ENCODE measurements at regions not wholly inside any gene's neighbourhood (a gene's known extent, or its start where the extent isn't known, plus 50 kb on each side); places are given as distances from the start of the nearest gene placed in this dataset.

GRCh38 chr3:22225161-22225560 lies 474.2 kb upstream of the ZNF385D start:
- ATAC-seq, result no peak
- no peaks in the 10 kb centered on the region for H3K27me3 ChIP-seq (ENCODE audit: control insufficient read depth, insufficient read depth, low read length)
- no peak for DNase-seq
- no peaks in the 10 kb centered on the region for H3K4me1 ChIP-seq (ENCODE audit: control insufficient read depth, insufficient read depth, low read length)
- H3K27ac ChIP-seq (ENCODE audit: low read length), result no peak overlapping the region
- Mint-ChIP-seq H3K9me3 (peaks cover 2 to 12% of the 10 kb centered on the region in 2 donors), H3K4me3 (no peak overlapping the region), H3K36me3 (no peaks in the 10 kb centered on the region), H3K27me3 (ENCODE audit: low read depth in 2 of 2) (no peaks in the 10 kb centered on the region), H3K27ac (no peak overlapping the region), H3K4me1 (no peaks in the 10 kb centered on the region)
- H3K4me3 ChIP-seq (ENCODE audit: low read length), result no peak overlapping the region
- peaks cover 7% of the 10 kb centered on the region for H3K9me3 ChIP-seq (ENCODE audit: control insufficient read depth, insufficient read depth, low read length)
- no peak for TF ChIP-seq CTCF (IDR thresholded peaks at IDR 0.05)
- H3K36me3 ChIP-seq (ENCODE audit: control insufficient read depth, insufficient read depth, low read length), result no peaks in the 10 kb centered on the region
- 85% methylated on average over 7 of the region's 7 CpGs for WGBS (ENCODE audit: insufficient coverage)
- intact Hi-C loops (cut with micrococcal nuclease), result no loop called here

GRCh38 chr3:22228705-22229104 lies 477.7 kb upstream of the ZNF385D start:
- H3K4me1 ChIP-seq (ENCODE audit: control insufficient read depth, insufficient read depth, low read length), result no peaks in the 10 kb centered on the region
- no peaks in the 10 kb centered on the region for H3K36me3 ChIP-seq (ENCODE audit: control insufficient read depth, insufficient read depth, low read length)
- Mint-ChIP-seq H3K9me3 (peaks cover 4 to 25% of the 10 kb centered on the region in 2 donors), H3K36me3 (peaks cover 7% of the 10 kb centered on the region), H3K27ac (no peak overlapping the region), H3K4me1 (no peaks in the 10 kb centered on the region), H3K27me3 (ENCODE audit: low read depth in 2 of 2) (no peaks in the 10 kb centered on the region), H3K4me3 (no peak overlapping the region)
- TF ChIP-seq CTCF (IDR thresholded peaks at IDR 0.05), result no peak
- 79% methylated on average over 1 of the region's 1 CpG for WGBS (ENCODE audit: insufficient coverage)
- peaks cover 7% of the 10 kb centered on the region for H3K9me3 ChIP-seq (ENCODE audit: control insufficient read depth, insufficient read depth, low read length)
- no peak for ATAC-seq
- no peak overlapping the region for H3K27ac ChIP-seq (ENCODE audit: low read length)
- H3K27me3 ChIP-seq (ENCODE audit: control insufficient read depth, insufficient read depth, low read length), result no peaks in the 10 kb centered on the region
- H3K4me3 ChIP-seq (ENCODE audit: low read length), result no peak overlapping the region
- intact Hi-C loops (cut with micrococcal nuclease), result no loop called here
- DNase-seq, result no peak

- no peaks in the 10 kb centered on the region for H3K27me3 ChIP-seq (ENCODE audit: control insufficient read depth, insufficient read depth, low read length)
- H3K27me3 Mint-ChIP-seq (ENCODE audit: low read depth in 2 of 2), result no peaks in the 10 kb centered on the region
- no peak overlapping the region for H3K4me3 ChIP-seq (ENCODE audit: low read length)
- ATAC-seq (no peak), DNase-seq (no peak)
- intact Hi-C loops (cut with micrococcal nuclease), result no loop called here
- H3K9me3 ChIP-seq (ENCODE audit: control insufficient read depth, insufficient read depth, low read length), result peaks cover 7% of the 10 kb centered on the region
- H3K4me1 Mint-ChIP-seq, result no peaks in the 10 kb centered on the region
- no peak overlapping the region for H3K4me3 Mint-ChIP-seq
- H3K9me3 Mint-ChIP-seq, result peaks cover 7 to 30% of the 10 kb centered on the region in 2 donors
- no peak overlapping the region for H3K27ac Mint-ChIP-seq
- no peaks in the 10 kb centered on the region for H3K36me3 ChIP-seq (ENCODE audit: control insufficient read depth, insufficient read depth, low read length)
- peaks cover 7% of the 10 kb centered on the region for H3K36me3 Mint-ChIP-seq
- WGBS (ENCODE audit: insufficient coverage), result 67% methylated on average over 1 of the region's 1 CpG
- no peak overlapping the region for H3K27ac ChIP-seq (ENCODE audit: low read length)
- TF ChIP-seq CTCF (IDR thresholded peaks at IDR 0.05), result no peak
- H3K4me1 ChIP-seq (ENCODE audit: control insufficient read depth, insufficient read depth, low read length), result no peaks in the 10 kb centered on the region
Observed at GRCh38 chr3:22231061-22231460, 480.1 kb upstream of the ZNF385D start.

GRCh38 chr3:22236490-22237270 lies 485.7 kb upstream of the ZNF385D start:
- H3K9me3 Mint-ChIP-seq, result peaks cover 13 to 22% of the 10 kb centered on the region in 2 donors
- intact Hi-C loops (cut with micrococcal nuclease), result no loop called here
- H3K4me1 Mint-ChIP-seq, result no peaks in the 10 kb centered on the region
- no peak for TF ChIP-seq CTCF (IDR thresholded peaks at IDR 0.05)
- peaks cover 5% of the 10 kb centered on the region for H3K36me3 Mint-ChIP-seq
- no peaks in the 10 kb centered on the region for H3K4me1 ChIP-seq (ENCODE audit: control insufficient read depth, insufficient read depth, low read length)
- no peak overlapping the region for H3K4me3 ChIP-seq (ENCODE audit: low read length)
- DNase-seq, result no peak
- H3K9me3 ChIP-seq (ENCODE audit: control insufficient read depth, insufficient read depth, low read length), result no peaks in the 10 kb centered on the region
- H3K4me3 Mint-ChIP-seq, result no peak overlapping the region
- WGBS (ENCODE audit: insufficient coverage), result no CpG with 5 or more reads among the region's 3 CpGs
- H3K27me3 ChIP-seq (ENCODE audit: control insufficient read depth, insufficient read depth, low read length), result no peaks in the 10 kb centered on the region
- H3K27ac Mint-ChIP-seq, result no peak overlapping the region
- no peaks in the 10 kb centered on the region for H3K36me3 ChIP-seq (ENCODE audit: control insufficient read depth, insufficient read depth, low read length)
- H3K27ac ChIP-seq (ENCODE audit: low read length), result no peak overlapping the region
- ATAC-seq, result no peak
- no peaks in the 10 kb centered on the region for H3K27me3 Mint-ChIP-seq (ENCODE audit: low read depth in 2 of 2)
